ENCODE measurements at regions not wholly inside any gene's neighbourhood (a gene's known extent, or its start where the extent isn't known, plus 50 kb on each side); places are given as distances from the start of the nearest gene placed in this dataset.

DNA sequence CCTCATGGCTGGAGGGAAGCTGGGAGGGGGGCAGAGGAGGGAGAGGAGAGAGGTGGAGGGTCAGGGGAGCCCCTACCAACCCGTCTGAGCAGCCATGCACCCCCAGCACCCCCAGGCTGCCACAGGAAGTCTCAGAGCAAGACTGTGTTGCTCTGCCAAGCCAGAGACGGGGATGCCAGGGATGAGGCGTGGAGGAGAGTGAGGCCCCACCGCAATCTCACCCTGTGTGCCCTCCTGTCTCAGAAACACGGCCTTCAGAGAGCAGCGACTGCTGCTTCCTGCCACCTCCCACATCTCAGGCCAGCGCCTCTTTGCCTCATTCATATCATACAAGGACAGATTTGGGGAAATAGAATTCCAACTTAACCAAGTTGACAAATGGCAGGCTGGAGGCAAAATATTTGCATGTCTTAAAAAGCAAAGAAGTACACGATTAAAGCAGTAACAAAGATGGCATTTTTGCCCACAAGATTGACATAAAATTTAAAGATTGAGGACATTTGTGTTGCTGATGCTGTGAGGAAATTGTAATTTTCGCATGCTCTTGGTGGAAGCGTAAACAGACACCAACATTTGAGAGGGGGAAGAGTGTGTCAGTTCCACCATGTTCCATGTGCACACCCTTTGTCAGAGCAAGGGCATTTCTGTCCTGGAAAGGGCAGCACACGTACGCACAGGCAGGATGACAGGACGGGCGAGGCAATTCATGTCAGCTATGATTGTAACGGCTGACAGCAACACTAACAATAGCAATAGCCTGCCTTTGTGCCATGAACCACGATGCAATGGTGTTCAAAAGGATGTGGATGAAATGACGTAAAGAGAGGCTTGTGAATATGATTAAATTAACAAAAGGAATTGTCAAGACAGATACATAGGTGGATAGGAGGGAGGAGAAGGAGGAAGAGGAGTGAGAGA is 59.0 kb upstream of the BACE2 start:
- TF ChIP-seq, protein P1, sequence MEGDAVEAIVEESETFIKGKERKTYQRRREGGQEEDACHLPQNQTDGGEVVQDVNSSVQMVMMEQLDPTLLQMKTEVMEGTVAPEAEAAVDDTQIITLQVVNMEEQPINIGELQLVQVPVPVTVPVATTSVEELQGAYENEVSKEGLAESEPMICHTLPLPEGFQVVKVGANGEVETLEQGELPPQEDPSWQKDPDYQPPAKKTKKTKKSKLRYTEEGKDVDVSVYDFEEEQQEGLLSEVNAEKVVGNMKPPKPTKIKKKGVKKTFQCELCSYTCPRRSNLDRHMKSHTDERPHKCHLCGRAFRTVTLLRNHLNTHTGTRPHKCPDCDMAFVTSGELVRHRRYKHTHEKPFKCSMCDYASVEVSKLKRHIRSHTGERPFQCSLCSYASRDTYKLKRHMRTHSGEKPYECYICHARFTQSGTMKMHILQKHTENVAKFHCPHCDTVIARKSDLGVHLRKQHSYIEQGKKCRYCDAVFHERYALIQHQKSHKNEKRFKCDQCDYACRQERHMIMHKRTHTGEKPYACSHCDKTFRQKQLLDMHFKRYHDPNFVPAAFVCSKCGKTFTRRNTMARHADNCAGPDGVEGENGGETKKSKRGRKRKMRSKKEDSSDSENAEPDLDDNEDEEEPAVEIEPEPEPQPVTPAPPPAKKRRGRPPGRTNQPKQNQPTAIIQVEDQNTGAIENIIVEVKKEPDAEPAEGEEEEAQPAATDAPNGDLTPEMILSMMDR (conservative IDR thresholded peaks at IDR 0.05; ENCODE audit: low read length), result no peak
- no peak for TF ChIP-seq EZH2phosphoT487 (IDR thresholded peaks at IDR 0.05; ENCODE audit: borderline replicate concordance, low read depth, low read length)
